Nephron (organoid): ENCODE measurements at regions not wholly inside any gene's neighbourhood (a gene's known extent, or its start where the extent isn't known, plus 50 kb on each side); places are given as distances from the start of the nearest gene placed in this dataset.

Experiments used
- H3K27ac Mint-ChIP-seq, 3 experiments: 2 replicates each; pipeline ENCODE4 v1.8.0; 2020; ENCODE audit warnings: mixed read lengths in 3 of 3, mild to moderate bottlenecking in 2 of 3, moderate library complexity in 1 of 3
- H3K27me3 Mint-ChIP-seq: 2 replicates; pipeline ENCODE4 v1.8.0; 2021; ENCODE audit warnings: low read depth, mild to moderate bottlenecking, moderate library complexity, mixed read lengths
- H3K36me3 Mint-ChIP-seq: 2 replicates; pipeline ENCODE4 v1.8.0; 2020; ENCODE audit warnings: low read depth, mixed read lengths
- H3K4me1 Mint-ChIP-seq: 2 replicates; pipeline ENCODE4 v1.8.0; 2020; ENCODE audit warnings: mixed read lengths
- H3K4me3 Mint-ChIP-seq, 3 experiments: 2 replicates each; pipeline ENCODE4 v1.8.0; 2020; ENCODE audit warnings: mild to moderate bottlenecking in 3 of 3, mixed read lengths in 3 of 3, moderate library complexity in 2 of 3
- H3K9me3 Mint-ChIP-seq: 2 replicates; pipeline ENCODE4 v1.8.0; 2020; ENCODE audit warnings: mixed read lengths
- CTCF ChIP-seq, 3 experiments: fragments of 200-600 bp; sonication (generic); IDR thresholded peaks; one replicate each; pipeline ENCODE4 v1.5.0; 2021; ENCODE audit warnings: antibody characterized with exemption in 3 of 3; ENCODE audit not compliant: unreplicated experiment in 3 of 3

- TF ChIP-seq CTCF (IDR thresholded peaks at IDR 0.05; ENCODE audit: unreplicated experiment in 3 of 3): no peak
- Mint-ChIP-seq H3K27me3 (no peaks in the 10 kb centered on the region), H3K4me1 (no peaks in the 10 kb centered on the region), H3K9me3 (peaks cover 11% of the 10 kb centered on the region), H3K36me3 (no peaks in the 10 kb centered on the region), H3K4me3 (no peak overlapping the region), H3K27ac (no peak overlapping the region)
These were observed 1056.7 kb downstream of the PCDH19 start for GRCh38 chrX:99353412-99353811.

- Mint-ChIP-seq H3K27me3 (no peaks in the 10 kb centered on the region), H3K4me1 (no peaks in the 10 kb centered on the region), H3K9me3 (peaks cover 13% of the 10 kb centered on the region), H3K4me3 (no peak overlapping the region), H3K36me3 (no peaks in the 10 kb centered on the region), H3K27ac (no peak overlapping the region)
- TF ChIP-seq CTCF (IDR thresholded peaks at IDR 0.05; ENCODE audit: unreplicated experiment in 3 of 3): no peak
These were observed 1061.8 kb downstream of the PCDH19 start for GRCh38 chrX:99348256-99348655.

GRCh38 chrX:99308302-99308701 is 1101.8 kb downstream of the PCDH19 start:
- no peaks in the 10 kb centered on the region for H3K36me3 Mint-ChIP-seq
- H3K27me3 Mint-ChIP-seq: no peaks in the 10 kb centered on the region
- H3K9me3 Mint-ChIP-seq: no peaks in the 10 kb centered on the region
- H3K27ac Mint-ChIP-seq: no peak overlapping the region
- H3K4me3 Mint-ChIP-seq: no peak overlapping the region
- no peak for TF ChIP-seq CTCF (IDR thresholded peaks at IDR 0.05; ENCODE audit: unreplicated experiment in 3 of 3)
- H3K4me1 Mint-ChIP-seq: no peaks in the 10 kb centered on the region

- H3K27ac Mint-ChIP-seq: peak overlapping the region in 1 of 3 experiments; percentile 15
- H3K9me3 Mint-ChIP-seq: no peaks in the 10 kb centered on the region
- TF ChIP-seq CTCF (IDR thresholded peaks at IDR 0.05; ENCODE audit: unreplicated experiment in 3 of 3): no peak
- no peaks in the 10 kb centered on the region for H3K27me3 Mint-ChIP-seq
- H3K36me3 Mint-ChIP-seq: no peaks in the 10 kb centered on the region
- no peaks in the 10 kb centered on the region for H3K4me1 Mint-ChIP-seq
- H3K4me3 Mint-ChIP-seq: no peak overlapping the region
These were observed 1104.5 kb downstream of the PCDH19 start for GRCh38 chrX:99305573-99305972.

GRCh38 chrX:99301990-99302389 is 1108.1 kb downstream of the PCDH19 start:
- Mint-ChIP-seq H3K27me3 (no peaks in the 10 kb centered on the region), H3K27ac (peak overlapping the region in 1 of 3 experiments; percentile 28), H3K9me3 (no peaks in the 10 kb centered on the region), H3K4me3 (no peak overlapping the region), H3K4me1 (no peaks in the 10 kb centered on the region), H3K36me3 (no peaks in the 10 kb centered on the region)
- TF ChIP-seq CTCF (IDR thresholded peaks at IDR 0.05; ENCODE audit: unreplicated experiment in 3 of 3): peak; percentile 16 to 44 (median 20)

- Mint-ChIP-seq H3K27me3 (no peaks in the 10 kb centered on the region), H3K36me3 (no peaks in the 10 kb centered on the region), H3K27ac (no peak overlapping the region), H3K4me3 (no peak overlapping the region), H3K4me1 (no peaks in the 10 kb centered on the region), H3K9me3 (peaks cover 32% of the 10 kb centered on the region)
- TF ChIP-seq CTCF (IDR thresholded peaks at IDR 0.05; ENCODE audit: unreplicated experiment in 3 of 3): no peak
These were observed 1138.4 kb downstream of the PCDH19 start for GRCh38 chrX:99271641-99272040.
